ENCODE measurements at regions not wholly inside any gene's neighbourhood (a gene's known extent, or its start where the extent isn't known, plus 50 kb on each side); places are given as distances from the start of the nearest gene placed in this dataset.
"Not testable (repeated sequence)": the region's sequence is repeated elsewhere in the genome, so short reads cannot be mapped to it uniquely, and the experiment has no call there.

DNA sequence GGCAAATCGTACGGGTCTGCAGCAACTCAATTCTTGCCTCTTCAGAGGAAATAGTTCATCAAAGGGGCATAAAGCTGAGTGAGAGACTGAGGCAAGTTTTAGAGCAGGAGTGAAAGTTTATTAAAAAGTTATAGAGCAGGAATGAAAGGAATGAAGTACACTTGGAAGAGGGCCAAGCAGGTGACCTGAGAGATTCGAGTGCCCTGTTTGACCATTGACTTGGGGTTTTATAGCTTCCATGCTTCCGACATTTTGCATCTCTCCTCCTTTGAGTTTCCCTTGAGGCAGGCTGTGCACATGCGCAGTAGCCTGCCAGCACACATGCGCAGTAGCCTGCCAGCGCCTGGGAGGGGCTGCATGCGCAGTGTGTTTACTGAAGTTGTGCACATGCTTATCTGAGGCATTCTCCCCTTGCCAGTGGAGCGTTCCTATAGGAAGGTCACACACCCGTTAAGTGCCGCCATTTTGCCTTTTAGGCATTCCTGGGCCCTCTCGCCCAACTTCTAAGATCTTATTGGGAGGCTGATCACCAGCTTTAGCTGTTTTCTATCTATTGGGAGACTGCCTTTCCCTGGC, 265.5 kb upstream of the MGAT5 start:
- no peak for DNase-seq

DNA sequence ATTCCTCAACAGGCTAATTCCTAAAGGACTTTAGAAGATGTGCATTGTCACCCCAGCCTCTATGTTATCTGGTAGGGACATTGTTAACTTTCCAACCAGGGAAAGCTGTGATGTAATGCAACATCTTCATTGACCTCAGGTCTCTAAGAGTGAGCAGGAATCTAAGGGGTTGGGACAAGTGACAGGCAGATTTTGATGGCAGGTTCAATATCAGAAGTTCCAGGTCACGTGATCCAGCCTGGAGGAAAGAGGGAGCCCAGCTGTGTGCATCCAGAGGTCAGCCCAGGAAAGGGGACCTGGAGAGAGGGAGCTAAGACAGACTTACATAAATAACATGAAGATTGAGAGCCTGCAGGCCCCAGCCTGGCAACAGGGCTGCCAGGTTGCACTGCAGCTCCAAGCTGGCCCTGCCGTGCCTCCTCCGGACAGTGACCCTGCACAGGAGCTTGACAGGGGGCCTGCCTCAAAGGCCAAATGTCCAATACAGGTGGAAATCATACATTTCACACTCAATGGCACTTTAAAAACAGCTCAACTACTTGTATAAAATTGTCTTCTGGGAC, 262.2 kb upstream of the MGAT5 start:
- DNase-seq = no peak

DNA sequence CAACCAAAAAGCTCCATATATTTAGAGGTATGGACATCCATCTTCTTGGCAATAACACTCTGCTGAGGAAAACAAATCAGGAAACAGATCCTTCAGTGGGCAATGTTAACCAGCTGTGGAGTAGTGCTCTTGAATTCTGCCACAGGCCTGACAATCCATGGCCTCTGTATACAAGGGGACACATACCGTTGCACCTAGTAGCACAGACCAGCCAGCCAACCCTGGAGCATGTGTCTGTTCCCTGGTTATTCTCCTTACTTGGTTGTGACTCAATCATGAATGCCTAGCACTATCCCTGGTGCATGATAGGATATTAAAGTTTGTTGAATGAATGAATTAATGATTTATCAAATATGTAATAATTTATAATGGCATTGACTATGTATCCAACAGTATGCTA, 261.4 kb upstream of the MGAT5 start:
- DNase-seq = no peak

DNA sequence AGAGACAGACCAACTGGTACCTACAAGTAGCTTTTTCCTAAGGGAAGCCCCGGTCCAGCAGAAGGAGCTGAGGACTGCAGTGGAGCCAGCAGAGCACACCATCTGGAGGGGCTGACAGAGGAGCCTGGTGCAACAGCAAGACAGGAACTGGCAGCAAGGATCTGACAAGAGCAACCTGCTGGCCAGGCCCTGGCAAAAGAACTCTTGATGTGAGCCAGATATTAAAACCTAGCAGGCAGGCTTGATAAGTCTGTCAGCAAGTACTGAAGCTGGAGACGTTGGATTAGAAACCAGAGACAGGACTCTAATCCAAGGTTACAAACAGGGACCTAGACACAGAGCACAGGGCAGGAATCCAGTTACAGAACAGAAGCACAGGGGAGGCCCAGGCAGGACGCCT, 260.7 kb upstream of the MGAT5 start:
- DNase-seq = no peak

DNA sequence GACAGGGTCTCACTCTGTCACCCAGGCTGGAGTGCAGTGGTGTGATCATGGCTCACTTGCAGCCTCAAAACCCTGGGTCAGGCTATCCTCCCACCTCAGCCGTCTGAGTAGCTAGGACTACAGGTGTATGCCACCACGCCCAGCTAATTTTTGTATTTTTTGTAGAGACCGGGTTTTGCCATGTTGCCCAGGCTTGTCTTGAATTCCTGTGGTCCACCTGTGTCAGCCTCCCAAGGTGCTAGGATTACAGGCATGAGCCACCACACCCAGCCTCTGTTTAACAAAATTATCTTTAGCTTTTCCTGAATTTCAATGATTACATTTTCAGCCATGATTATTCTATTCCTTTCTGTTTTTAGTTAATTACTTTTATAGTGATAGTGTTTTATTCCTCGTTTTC, 255.1 kb upstream of the MGAT5 start:
- DNase-seq = not testable (repeated sequence)

GRCh38 chr2:134002391-134002790, 251.5 kb upstream of the MGAT5 start:
- DNase-seq = no peak

GRCh38 chr2:134002921-134003320, 251.0 kb upstream of the MGAT5 start:
- DNase-seq = no peak

GRCh38 chr2:134004467-134004866, 249.4 kb upstream of the MGAT5 start:
- DNase-seq = no peak

DNA sequence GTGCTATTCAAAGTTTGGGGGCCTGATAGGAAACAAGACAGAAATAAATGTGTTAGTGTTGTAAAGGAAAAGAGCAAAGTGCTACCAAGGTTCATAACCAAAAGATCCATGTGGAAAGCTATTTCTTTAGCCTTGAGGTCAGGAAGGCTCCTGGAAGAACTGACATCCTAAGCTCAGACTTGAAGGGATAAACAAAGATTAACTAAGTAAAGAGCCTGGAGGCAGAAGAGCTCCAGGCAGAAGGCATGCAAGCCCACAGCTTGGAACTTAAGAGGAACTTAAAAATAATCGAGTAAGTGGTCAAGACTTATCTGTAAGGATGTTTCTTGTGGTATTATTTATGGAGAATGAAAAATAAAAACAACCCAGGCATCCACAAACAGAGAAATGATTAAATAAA, 245.0 kb upstream of the MGAT5 start:
- DNase-seq = no peak

- DNase-seq = no peak
Measured at GRCh38 chr2:134009440-134009839, 244.4 kb upstream of the MGAT5 start.

DNA sequence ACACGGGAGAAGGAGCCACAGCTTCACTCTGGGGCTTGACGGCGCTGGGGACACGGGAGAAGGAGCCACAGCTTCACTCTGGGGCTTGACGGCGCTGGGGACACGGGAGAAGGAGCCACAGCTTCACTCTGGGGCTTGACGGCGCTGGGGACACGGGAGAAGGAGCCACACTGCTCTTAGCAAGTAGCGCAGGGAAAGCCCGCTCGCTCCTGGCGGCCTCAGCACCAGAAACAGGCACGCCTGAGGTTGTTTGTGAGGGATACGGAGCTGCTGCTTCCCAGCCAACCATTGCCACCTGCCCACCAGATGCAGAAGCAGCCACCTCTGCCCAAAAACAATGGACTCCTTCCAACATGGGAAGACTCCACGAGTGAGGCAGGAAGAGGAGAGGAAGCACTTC, 244.0 kb upstream of the MGAT5 start:
- DNase-seq = not testable (repeated sequence)

DNA sequence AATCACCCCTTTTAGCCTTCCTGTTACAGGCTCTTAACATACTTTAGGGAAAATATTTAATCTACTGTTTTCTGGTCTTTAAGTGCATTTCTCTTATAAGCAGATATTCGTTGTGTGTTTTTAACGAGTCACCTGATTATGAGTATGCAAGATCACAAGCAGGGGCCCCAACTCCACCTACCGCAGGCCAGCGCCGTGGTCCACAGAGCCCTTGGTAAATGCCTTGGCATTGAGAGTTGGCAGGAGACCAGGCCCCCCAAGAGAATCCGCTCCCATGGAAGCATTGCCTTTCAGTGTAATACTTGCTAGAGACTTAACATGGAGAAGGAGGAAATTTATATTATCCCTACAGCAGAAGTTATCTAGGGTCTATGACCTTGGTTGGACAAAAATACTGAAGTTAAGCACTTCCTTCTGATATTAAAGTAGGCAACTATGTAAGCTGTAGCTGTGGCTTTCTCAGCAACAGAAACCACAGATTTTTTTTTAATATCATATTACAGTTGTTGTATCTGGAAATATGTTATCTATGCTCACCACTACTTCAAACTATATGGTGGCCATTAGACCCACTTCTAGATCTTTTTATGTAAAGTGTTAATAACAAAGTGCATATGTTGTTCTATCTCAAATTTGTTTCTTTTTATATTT, 241.8 kb upstream of the MGAT5 start:
- no peak for DNase-seq

GRCh38 chr2:134014196-134014960, 239.5 kb upstream of the MGAT5 start:
- no peak for DNase-seq

GRCh38 chr2:134019871-134020270, 234.0 kb upstream of the MGAT5 start:
- DNase-seq = no peak

DNA sequence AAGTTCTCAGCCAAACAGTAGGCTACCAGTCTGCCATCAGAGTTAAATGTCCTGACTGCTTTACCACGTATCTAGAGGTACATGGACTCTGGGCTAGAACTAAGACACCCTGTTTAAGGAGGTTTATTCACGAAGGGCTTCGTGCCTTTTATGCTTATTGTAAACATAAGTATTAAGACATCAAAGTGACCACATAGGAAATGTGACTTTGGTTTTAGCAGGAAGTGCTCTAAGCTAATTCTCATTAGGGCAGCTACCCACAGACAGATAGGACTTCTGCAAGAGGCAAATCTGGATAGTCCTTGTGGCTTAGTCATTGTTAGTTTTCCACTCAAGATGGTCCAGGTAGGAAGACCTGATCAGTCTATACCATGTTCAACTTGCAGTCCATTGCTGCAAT, 233.3 kb upstream of the MGAT5 start:
- no peak for DNase-seq

DNA sequence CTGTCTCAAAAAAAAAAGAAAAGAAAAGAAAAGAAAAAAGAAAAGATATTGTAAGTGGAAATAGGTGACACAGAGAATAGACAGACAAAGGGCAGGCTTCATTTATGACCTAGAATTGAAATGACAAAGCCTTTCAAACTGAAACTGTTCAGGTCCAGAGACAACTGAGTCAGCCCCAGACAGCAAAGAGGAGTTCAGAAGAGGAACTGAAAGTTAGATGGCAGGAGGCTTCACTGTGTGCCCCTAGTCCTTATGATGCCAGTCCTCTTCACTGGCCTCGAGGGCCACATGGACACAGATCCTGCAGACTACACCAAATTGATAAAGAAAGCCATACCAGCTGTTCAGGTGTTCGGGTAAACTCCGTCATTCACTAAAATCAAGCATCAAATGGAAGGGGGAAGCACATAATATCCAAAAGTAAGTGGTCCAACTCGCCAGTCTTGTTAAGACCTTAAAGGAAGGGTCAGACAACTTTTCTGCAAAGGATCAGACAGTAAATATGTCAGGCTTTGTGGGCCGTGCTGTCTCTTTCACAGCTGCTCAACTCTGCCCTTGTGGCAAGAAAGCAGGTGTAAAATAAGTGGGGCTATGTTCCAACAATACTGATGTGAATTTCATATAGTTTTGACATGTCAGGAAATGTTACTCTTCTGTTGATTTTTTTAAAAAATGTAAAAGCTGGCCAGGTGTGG, 231.9 kb upstream of the MGAT5 start:
- DNase-seq = no peak

DNA sequence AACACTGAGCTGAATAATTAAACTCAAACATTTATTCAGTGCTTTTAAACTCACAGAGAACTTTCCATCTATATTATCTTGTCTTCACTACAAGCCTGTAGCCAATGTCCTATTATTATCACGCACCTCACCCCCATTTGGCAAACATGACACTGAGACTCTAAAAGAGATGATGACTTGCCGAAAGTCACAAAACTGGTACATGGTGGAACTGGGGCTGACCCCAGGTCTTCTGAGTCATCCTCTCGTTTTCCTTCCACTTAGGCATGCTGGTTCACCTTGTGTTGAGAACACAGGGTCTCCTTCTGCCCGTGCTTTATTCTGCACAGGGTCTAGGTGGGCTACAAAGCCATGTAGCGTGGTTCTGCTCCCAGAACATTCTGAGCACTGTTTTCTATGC, 230.0 kb upstream of the MGAT5 start:
- DNase-seq = no peak

- no peak for DNase-seq
Measured at GRCh38 chr2:134027980-134028379, 225.9 kb upstream of the MGAT5 start.

DNA sequence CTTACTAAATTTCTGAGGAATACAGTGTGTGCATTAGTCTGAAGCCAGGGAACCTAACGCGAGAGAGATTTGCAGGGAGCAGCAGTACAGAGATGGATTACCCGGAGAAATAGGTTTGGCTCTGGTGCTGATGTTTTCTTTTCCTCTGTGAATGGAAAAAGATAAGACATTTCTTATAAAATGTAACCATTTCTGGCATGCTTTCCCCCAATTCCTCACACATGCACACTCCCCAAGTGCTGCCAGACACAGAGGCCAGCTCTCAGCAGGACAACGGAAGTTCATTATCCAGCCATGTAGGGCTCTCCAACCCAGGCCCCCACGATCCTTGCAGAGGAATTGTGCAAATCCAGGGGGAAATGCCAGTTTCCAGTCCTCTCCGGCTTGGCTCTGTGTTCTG, 224.5 kb upstream of the MGAT5 start:
- DNase-seq = no peak

DNA sequence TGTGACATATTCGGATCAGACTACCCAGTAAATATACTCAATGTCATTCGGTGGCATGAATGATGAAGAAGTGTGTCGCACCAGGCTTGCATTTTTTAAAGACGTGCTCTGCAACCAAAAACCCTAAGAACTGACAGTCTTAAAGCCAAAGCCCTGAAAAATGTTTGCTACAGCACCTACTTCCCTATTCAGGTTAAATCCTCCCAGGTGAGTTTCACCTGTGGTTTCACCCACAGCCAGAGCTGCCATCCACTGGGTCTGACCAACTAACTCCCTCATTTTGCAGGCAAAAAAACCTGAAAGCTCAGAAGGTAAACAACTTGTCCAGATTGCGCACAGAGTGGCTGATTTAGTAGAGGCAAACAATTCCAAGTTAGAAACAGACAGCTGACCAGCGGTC, 222.3 kb upstream of the MGAT5 start:
- no peak for DNase-seq

GRCh38 chr2:134035605-134036370, 218.1 kb upstream of the MGAT5 start:
- DNase-seq = no peak

GRCh38 chr2:134039912-134040581, 213.8 kb upstream of the MGAT5 start:
- no peak for DNase-seq
